ENCODE measurements at regions not wholly inside any gene's neighbourhood (a gene's known extent, or its start where the extent isn't known, plus 50 kb on each side); places are given as distances from the start of the nearest gene placed in this dataset.

- TF ChIP-seq POLR2A (IDR thresholded peaks at IDR 0.05): no peak
- TF ChIP-seq, protein P1, sequence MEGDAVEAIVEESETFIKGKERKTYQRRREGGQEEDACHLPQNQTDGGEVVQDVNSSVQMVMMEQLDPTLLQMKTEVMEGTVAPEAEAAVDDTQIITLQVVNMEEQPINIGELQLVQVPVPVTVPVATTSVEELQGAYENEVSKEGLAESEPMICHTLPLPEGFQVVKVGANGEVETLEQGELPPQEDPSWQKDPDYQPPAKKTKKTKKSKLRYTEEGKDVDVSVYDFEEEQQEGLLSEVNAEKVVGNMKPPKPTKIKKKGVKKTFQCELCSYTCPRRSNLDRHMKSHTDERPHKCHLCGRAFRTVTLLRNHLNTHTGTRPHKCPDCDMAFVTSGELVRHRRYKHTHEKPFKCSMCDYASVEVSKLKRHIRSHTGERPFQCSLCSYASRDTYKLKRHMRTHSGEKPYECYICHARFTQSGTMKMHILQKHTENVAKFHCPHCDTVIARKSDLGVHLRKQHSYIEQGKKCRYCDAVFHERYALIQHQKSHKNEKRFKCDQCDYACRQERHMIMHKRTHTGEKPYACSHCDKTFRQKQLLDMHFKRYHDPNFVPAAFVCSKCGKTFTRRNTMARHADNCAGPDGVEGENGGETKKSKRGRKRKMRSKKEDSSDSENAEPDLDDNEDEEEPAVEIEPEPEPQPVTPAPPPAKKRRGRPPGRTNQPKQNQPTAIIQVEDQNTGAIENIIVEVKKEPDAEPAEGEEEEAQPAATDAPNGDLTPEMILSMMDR (IDR thresholded peaks at IDR 0.05): no peak
- TF ChIP-seq POLR2AphosphoS5 (IDR thresholded peaks at IDR 0.05): no peak
Observed at GRCh38 chr21:20424943-20425342, 573.3 kb upstream of the NCAM2 start.
